ENCODE measurements at regions not wholly inside any gene's neighbourhood (a gene's known extent, or its start where the extent isn't known, plus 50 kb on each side); places are given as distances from the start of the nearest gene placed in this dataset.
"Not testable (repeated sequence)": the region's sequence is repeated elsewhere in the genome, so short reads cannot be mapped to it uniquely, and the experiment has no call there.

- not testable (repeated sequence) for DNase-seq
Measured at GRCh38 chr20:57110121-57111027, 156.1 kb downstream of the BMP7 start.

- no peak for DNase-seq
Measured at GRCh38 chr20:57111028-57111373, 155.4 kb downstream of the BMP7 start.

- DNase-seq = no peak
Measured at GRCh38 chr20:57112448-57112847, 154.0 kb downstream of the BMP7 start.

- no peak for DNase-seq
Measured at GRCh38 chr20:57114290-57115005, 152.0 kb downstream of the BMP7 start.

DNA sequence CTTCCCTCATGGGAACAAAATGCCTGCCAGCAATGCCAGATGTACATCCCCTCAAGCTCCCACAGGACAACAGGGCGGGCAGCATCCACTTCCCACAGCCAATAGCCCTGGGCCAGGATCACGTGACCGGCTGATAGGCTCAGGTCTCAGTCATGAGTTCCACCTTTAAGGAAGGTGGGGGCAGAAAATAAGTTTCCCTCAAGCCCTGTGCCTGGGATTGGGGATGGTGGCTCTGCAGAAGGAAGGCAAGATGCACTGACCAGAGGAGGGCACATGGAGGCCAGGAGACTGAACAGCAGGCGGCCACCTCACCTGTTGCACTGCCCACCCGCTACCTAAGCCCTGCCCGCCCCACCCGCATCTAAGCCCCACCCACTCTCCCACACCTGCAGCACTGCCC is 149.1 kb downstream of the BMP7 start:
- DNase-seq = no peak

DNA sequence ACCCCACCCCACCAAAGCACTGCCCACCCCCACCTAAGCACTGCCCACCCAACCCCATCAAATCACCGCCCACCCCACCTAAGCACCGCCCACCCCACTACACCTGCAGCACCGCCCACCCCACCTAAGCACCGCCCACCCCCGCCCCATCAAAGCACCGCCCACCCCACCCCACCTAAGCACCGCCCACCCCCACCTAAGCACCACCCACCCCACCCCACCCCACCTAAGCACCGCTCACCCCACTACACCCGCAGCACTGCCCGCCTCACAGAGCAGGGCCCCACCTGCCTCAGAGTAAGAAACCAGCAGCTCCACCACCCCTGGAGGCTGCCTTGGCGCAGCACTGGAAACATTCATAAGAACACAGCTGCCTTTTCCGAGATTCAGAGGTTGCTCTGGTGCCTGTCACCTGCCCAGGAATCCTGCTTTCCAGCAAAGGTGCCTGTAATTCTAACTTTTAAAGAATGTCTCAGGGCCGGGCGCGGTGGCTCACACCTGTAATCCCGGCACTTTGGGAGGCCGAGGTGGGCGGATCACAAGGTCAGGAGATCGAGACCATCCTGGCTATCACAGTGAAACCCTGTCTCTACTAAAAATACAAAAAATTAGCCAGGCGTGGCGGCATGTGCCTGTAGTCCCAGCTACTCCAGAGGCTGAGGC is 148.2 kb downstream of the BMP7 start:
- DNase-seq = no peak
